SK-N-SH treated with all-trans-retinoic acid at 6 μM for 48 hours (cell line): ENCODE measurements at regions not wholly inside any gene's neighbourhood (a gene's known extent, or its start where the extent isn't known, plus 50 kb on each side); places are given as distances from the start of the nearest gene placed in this dataset.
"Not testable (repeated sequence)": the region's sequence is repeated elsewhere in the genome, so short reads cannot be mapped to it uniquely, and the experiment has no call there.

Source experiments
- ATAC-seq: fragments of 200-7000 bp; cut with Tn5 transposase; 3 replicates; pipeline ENCODE4 v1.9.1; 2020; ENCODE audit warnings: mild to moderate bottlenecking, moderate library complexity
- ARNTL ChIP-seq: fragments of 450-650 bp; formaldehyde crosslinking; IDR thresholded peaks from 2 replicates; pipeline ENCODE4 v1.5.0; 2020; ENCODE audit warnings: low read depth, mild to moderate bottlenecking, moderate library complexity, borderline replicate concordance
- BACH2 ChIP-seq: fragments of 250-450 bp; sonication (Bioruptor Pico); IDR thresholded peaks from 2 replicates; pipeline ENCODE4 v1.9.0; 2021; ENCODE audit warnings: mild to moderate bottlenecking, borderline replicate concordance
- CREB5 ChIP-seq: fragments of 250-450 bp; sonication (Bioruptor Pico); IDR thresholded peaks from 2 replicates; pipeline ENCODE4 v1.5.1; 2020; ENCODE audit warnings: low read depth, mild to moderate bottlenecking, moderate library complexity
- ESRRG ChIP-seq: fragments of 250-450 bp; sonication (Bioruptor Pico); IDR thresholded peaks from 2 replicates; pipeline ENCODE4 v1.6.1; 2021; ENCODE audit warnings: mild to moderate bottlenecking
- GLIS3 ChIP-seq: fragments of 250-450 bp; sonication (Bioruptor Pico); IDR thresholded peaks from 2 replicates; pipeline ENCODE4 v1.5.0; 2020; ENCODE audit warnings: mild to moderate bottlenecking, moderate library complexity
- OSR1 ChIP-seq: fragments of 250-450 bp; sonication (Bioruptor Pico); IDR thresholded peaks from 2 replicates; pipeline ENCODE4 v1.8.0; 2022; ENCODE audit warnings: moderate library complexity, mild to moderate bottlenecking, inconsistent platforms
- PATZ1 ChIP-seq: fragments of 250-450 bp; sonication (Bioruptor Pico); IDR thresholded peaks from 2 replicates; pipeline ENCODE4 v1.8.0; 2020; ENCODE audit warnings: mild to moderate bottlenecking, moderate library complexity, borderline replicate concordance
- POU6F1 ChIP-seq: fragments of 250-450 bp; sonication (Bioruptor Pico); IDR thresholded peaks from 2 replicates; pipeline ENCODE4 v1.8.0; 2021; ENCODE audit warnings: low read depth, mild to moderate bottlenecking, moderate library complexity, borderline replicate concordance
- RARB ChIP-seq: fragments of 250-450 bp; sonication (Bioruptor Pico); IDR thresholded peaks from 2 replicates; pipeline ENCODE4 v1.8.0; 2021; ENCODE audit warnings: mild to moderate bottlenecking, moderate library complexity
- SNAI2 ChIP-seq: fragments of 250-450 bp; sonication (Bioruptor Pico); IDR thresholded peaks from 2 replicates; pipeline ENCODE4 v1.5.0; 2020; ENCODE audit warnings: mild to moderate bottlenecking, moderate library complexity
- TOX ChIP-seq: fragments of 250-450 bp; sonication (Bioruptor Pico); IDR thresholded peaks from 2 replicates; pipeline ENCODE4 v1.8.0; 2021; ENCODE audit warnings: mild to moderate bottlenecking, moderate library complexity, borderline replicate concordance
- ZC3H10 ChIP-seq: fragments of 250-450 bp; sonication (Bioruptor Pico); IDR thresholded peaks from 2 replicates; pipeline ENCODE4 v1.5.1; 2021; ENCODE audit warnings: mild to moderate bottlenecking, moderate library complexity
- ZFP3 ChIP-seq: fragments of 250-450 bp; sonication (Bioruptor Pico); IDR thresholded peaks from 2 replicates; pipeline ENCODE4 v1.5.0; 2020; ENCODE audit warnings: mild to moderate bottlenecking, moderate library complexity
- ZNF565 ChIP-seq: fragments of 450-650 bp; formaldehyde crosslinking; conservative IDR thresholded peaks from 2 replicates; pipeline ENCODE4 v1.5.0; 2020; ENCODE audit warnings: low read depth, mild to moderate bottlenecking, moderate library complexity
- ZNF70 ChIP-seq: fragments of 450-650 bp; formaldehyde crosslinking; IDR thresholded peaks from 2 replicates; pipeline ENCODE4 v1.5.0; 2020; ENCODE audit warnings: mild to moderate bottlenecking, moderate library complexity
- ZNF8 ChIP-seq: fragments of 450-650 bp; formaldehyde crosslinking; IDR thresholded peaks from 2 replicates; pipeline ENCODE4 v1.5.0; 2020; ENCODE audit warnings: mild to moderate bottlenecking, moderate library complexity

- TF ChIP-seq BACH2 (CRISPR knock-in tag), result no peak
- no peak for TF ChIP-seq TOX (CRISPR knock-in tag)
- TF ChIP-seq OSR1 (CRISPR knock-in tag), result no peak
- TF ChIP-seq PATZ1, result no peak
- no peak for TF ChIP-seq GLIS3
- TF ChIP-seq ARNTL (CRISPR knock-in tag), result no peak
- no peak for TF ChIP-seq ZNF8 (CRISPR knock-in tag)
- no peak for TF ChIP-seq ZNF565
- TF ChIP-seq ESRRG (CRISPR knock-in tag), result no peak
- TF ChIP-seq CREB5, result no peak
- TF ChIP-seq ZNF70 (CRISPR knock-in tag), result no peak
- TF ChIP-seq ZC3H10 (CRISPR knock-in tag), result no peak
- no peak for ATAC-seq
Observed at GRCh38 chr2:132009177-132009873, 152.4 kb downstream of the ANKRD30BL start.

GRCh38 chr2:131990751-131991150, 171.0 kb downstream of the ANKRD30BL start:
- ATAC-seq, result not testable (repeated sequence)

- not testable (repeated sequence) for ATAC-seq
Observed at GRCh38 chr2:131966671-131967070, 195.1 kb downstream of the ANKRD30BL start.

- ATAC-seq, result no peak
- TF ChIP-seq ZNF8 (CRISPR knock-in tag) (no peak), ZFP3 (no peak), ESRRG (CRISPR knock-in tag) (no peak), GLIS3 (no peak), SNAI2 (CRISPR knock-in tag) (no peak), POU6F1 (no peak), RARB (CRISPR knock-in tag) (no peak), ARNTL (CRISPR knock-in tag) (no peak), ZNF565 (no peak), OSR1 (CRISPR knock-in tag) (no peak)
- TF ChIP-seq, all 23 proteins: peak for 0
Observed at GRCh38 chr2:131966256-131966655, 195.5 kb downstream of the ANKRD30BL start.

GRCh38 chr2:131958019-131958609, 203.6 kb downstream of the ANKRD30BL start:
- not testable (repeated sequence) for ATAC-seq

GRCh38 chr2:131948641-131949040, 213.1 kb downstream of the ANKRD30BL start:
- ATAC-seq, result not testable (repeated sequence)

GRCh38 chr2:131923287-131923686, 238.5 kb downstream of the ANKRD30BL start:
- not testable (repeated sequence) for ATAC-seq

- not testable (repeated sequence) for ATAC-seq
Observed at GRCh38 chr2:131922854-131923253, 238.9 kb downstream of the ANKRD30BL start.
